Right renal pelvis (tissue), 4 donors: ENCODE measurements at regions not wholly inside any gene's neighbourhood (a gene's known extent, or its start where the extent isn't known, plus 50 kb on each side); places are given as distances from the start of the nearest gene placed in this dataset.

Experiments used
- DNase-seq, 4 donors: peaks; one replicate each; pipeline ENCODE4 v3.0.0-alpha.2; 2013; ENCODE audit warnings: low read depth in 4 of 4, low spot score in 3 of 4, missing footprints in 1 of 4

DNA sequence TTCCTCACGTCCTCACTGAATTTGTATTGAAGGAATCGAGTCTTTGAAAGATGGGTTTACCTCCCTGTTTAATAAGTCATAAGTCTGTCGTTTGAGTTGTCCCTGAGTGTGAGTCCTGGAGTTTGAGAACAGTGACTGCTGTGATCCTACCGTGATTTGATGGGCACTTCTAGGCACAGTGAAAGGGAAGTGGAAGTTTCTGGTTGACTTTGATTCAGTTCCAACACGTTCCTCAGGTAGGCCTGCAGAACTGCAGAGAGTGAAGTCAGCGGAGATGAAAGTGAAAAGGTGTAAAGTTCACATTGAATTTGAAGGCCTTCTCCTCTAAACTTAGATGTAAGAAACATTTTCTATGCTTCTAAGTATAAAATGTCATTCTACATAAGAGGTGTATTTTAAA, 52.9 kb upstream of the ACKR3 start:
- DNase-seq, result no peak

DNA sequence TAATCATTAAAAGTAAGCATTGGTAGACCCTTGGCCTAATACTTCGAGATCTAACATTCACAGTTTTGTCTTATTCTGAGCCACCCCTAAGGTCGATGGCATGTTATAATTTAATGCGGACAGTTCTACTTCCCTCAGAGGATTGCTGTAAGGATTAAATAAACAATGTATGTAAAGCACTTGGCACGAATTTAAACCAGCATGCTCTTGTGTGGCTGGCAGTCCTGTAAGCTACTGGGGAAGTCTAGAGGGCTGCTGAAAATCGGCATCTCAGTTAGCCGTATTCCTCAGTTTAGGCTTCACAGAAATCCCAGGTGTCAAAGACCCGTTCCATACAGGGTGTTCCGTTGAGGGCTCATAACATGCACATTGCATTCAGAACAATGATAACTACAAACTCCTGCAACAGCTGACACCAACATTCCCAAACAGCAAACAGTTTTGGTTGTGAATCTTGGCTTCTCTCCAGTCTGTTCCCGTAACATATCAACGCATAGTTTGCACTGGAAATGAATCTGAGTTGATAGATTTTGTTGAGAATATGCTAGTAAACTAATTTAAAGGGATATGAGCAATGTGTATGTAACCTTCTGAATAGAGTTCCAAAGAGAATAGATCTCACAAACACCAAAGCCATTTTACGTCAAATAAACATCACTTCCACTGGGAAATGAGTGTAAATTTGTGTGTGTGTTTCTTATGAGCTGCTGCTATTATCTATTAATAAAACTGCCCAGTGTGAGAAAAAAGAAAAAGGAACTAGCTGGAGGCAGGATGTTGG, 52.2 kb upstream of the ACKR3 start:
- no peak for DNase-seq
